ENCODE measurements at regions not wholly inside any gene's neighbourhood (a gene's known extent, or its start where the extent isn't known, plus 50 kb on each side); places are given as distances from the start of the nearest gene placed in this dataset.

- no peak overlapping the region for H3K27ac ChIP-seq (ENCODE audit: insufficient read depth in 1 of 2, low read depth in 1 of 2, low read length in 2 of 2, poor library complexity in 1 of 2, severe bottlenecking in 2 of 2)
- ChIA-PET CTCF (no interaction called here), POLR2A (no interaction called here)
- H3K4me1 ChIP-seq (ENCODE audit: control extremely low read depth in 1 of 4, control insufficient read depth in 4 of 4, insufficient read depth in 4 of 4, low read length in 3 of 4) = no peaks in the 10 kb centered on the region
- H3K4me3 ChIP-seq (ENCODE audit: control insufficient read depth in 1 of 7, extremely low read depth in 1 of 7, insufficient read depth in 4 of 7, low read depth in 2 of 7, low read length in 6 of 7) = no peak overlapping the region
- DNase-seq = no peak
- no peaks in the 10 kb centered on the region for H3K36me3 ChIP-seq (ENCODE audit: control insufficient read depth in 4 of 4, insufficient read depth in 4 of 4, low read length in 3 of 4)
- no peaks in the 10 kb centered on the region for H3K27me3 ChIP-seq (replicated peaks in 2 of 5; ENCODE audit: control insufficient read depth in 4 of 5, insufficient read depth in 5 of 5, low read length in 4 of 5)
- H3K9me3 ChIP-seq (ENCODE audit: control extremely low read depth in 1 of 5, control insufficient read depth in 4 of 5, insufficient read depth in 2 of 5, low read depth in 1 of 5, low read length in 4 of 5) = no peaks in the 10 kb centered on the region
These were observed 2169.2 kb downstream of the MRPL39 start for GRCh38 chr21:23438081-23438480.

GRCh38 chr21:23402929-23403520 is 2204.3 kb downstream of the MRPL39 start:
- no peaks in the 10 kb centered on the region for H3K4me1 ChIP-seq (ENCODE audit: control extremely low read depth in 1 of 4, control insufficient read depth in 4 of 4, insufficient read depth in 4 of 4, low read length in 3 of 4)
- H3K27ac ChIP-seq (ENCODE audit: insufficient read depth in 1 of 2, low read depth in 1 of 2, low read length in 2 of 2, poor library complexity in 1 of 2, severe bottlenecking in 2 of 2) = no peak overlapping the region
- no peaks in the 10 kb centered on the region for H3K9me3 ChIP-seq (ENCODE audit: control extremely low read depth in 1 of 5, control insufficient read depth in 4 of 5, insufficient read depth in 2 of 5, low read depth in 1 of 5, low read length in 4 of 5)
- H3K36me3 ChIP-seq (ENCODE audit: control insufficient read depth in 4 of 4, insufficient read depth in 4 of 4, low read length in 3 of 4) = no peaks in the 10 kb centered on the region
- no peak overlapping the region for H3K4me3 ChIP-seq (ENCODE audit: control insufficient read depth in 1 of 7, extremely low read depth in 1 of 7, insufficient read depth in 4 of 7, low read depth in 2 of 7, low read length in 6 of 7)
- H3K27me3 ChIP-seq (replicated peaks in 2 of 5; ENCODE audit: control insufficient read depth in 4 of 5, insufficient read depth in 5 of 5, low read length in 4 of 5) = no peaks in the 10 kb centered on the region
- ChIA-PET POLR2A (no interaction called here), CTCF (no interaction called here)
- WGBS (ENCODE audit: insufficient coverage) = no CpG with 5 or more reads among the region's 2 CpGs
- no peak for DNase-seq

GRCh38 chr21:23401278-23401677 is 2206.0 kb downstream of the MRPL39 start:
- CTCF ChIA-PET = no interaction called here
- no peak overlapping the region for H3K4me3 ChIP-seq (ENCODE audit: control insufficient read depth in 1 of 7, extremely low read depth in 1 of 7, insufficient read depth in 4 of 7, low read depth in 2 of 7, low read length in 6 of 7)
- no peaks in the 10 kb centered on the region for H3K36me3 ChIP-seq (ENCODE audit: control insufficient read depth in 4 of 4, insufficient read depth in 4 of 4, low read length in 3 of 4)
- DNase-seq = peak in 2 of 3 donors; percentile 13 to 23
- POLR2A ChIA-PET = no interaction called here
- H3K27me3 ChIP-seq (replicated peaks in 2 of 5; ENCODE audit: control insufficient read depth in 4 of 5, insufficient read depth in 5 of 5, low read length in 4 of 5) = no peaks in the 10 kb centered on the region
- no peaks in the 10 kb centered on the region for H3K4me1 ChIP-seq (ENCODE audit: control extremely low read depth in 1 of 4, control insufficient read depth in 4 of 4, insufficient read depth in 4 of 4, low read length in 3 of 4)
- no CpG with 5 or more reads among the region's 2 CpGs for WGBS (ENCODE audit: insufficient coverage)
- no peaks in the 10 kb centered on the region for H3K9me3 ChIP-seq (ENCODE audit: control extremely low read depth in 1 of 5, control insufficient read depth in 4 of 5, insufficient read depth in 2 of 5, low read depth in 1 of 5, low read length in 4 of 5)
- H3K27ac ChIP-seq (ENCODE audit: insufficient read depth in 1 of 2, low read depth in 1 of 2, low read length in 2 of 2, poor library complexity in 1 of 2, severe bottlenecking in 2 of 2) = no peak overlapping the region

GRCh38 chr21:23398726-23399125 is 2208.6 kb downstream of the MRPL39 start:
- no peak for DNase-seq
- WGBS (ENCODE audit: insufficient coverage) = 100% methylated on average over 1 of the region's 1 CpG
- H3K36me3 ChIP-seq (ENCODE audit: control insufficient read depth in 4 of 4, insufficient read depth in 4 of 4, low read length in 3 of 4) = no peaks in the 10 kb centered on the region
- H3K4me3 ChIP-seq (ENCODE audit: control insufficient read depth in 1 of 7, extremely low read depth in 1 of 7, insufficient read depth in 4 of 7, low read depth in 2 of 7, low read length in 6 of 7) = no peak overlapping the region
- CTCF ChIA-PET = no interaction called here
- H3K27me3 ChIP-seq (replicated peaks in 2 of 5; ENCODE audit: control insufficient read depth in 4 of 5, insufficient read depth in 5 of 5, low read length in 4 of 5) = no peaks in the 10 kb centered on the region
- H3K9me3 ChIP-seq (ENCODE audit: control extremely low read depth in 1 of 5, control insufficient read depth in 4 of 5, insufficient read depth in 2 of 5, low read depth in 1 of 5, low read length in 4 of 5) = no peaks in the 10 kb centered on the region
- no peaks in the 10 kb centered on the region for H3K4me1 ChIP-seq (ENCODE audit: control extremely low read depth in 1 of 4, control insufficient read depth in 4 of 4, insufficient read depth in 4 of 4, low read length in 3 of 4)
- POLR2A ChIA-PET = no interaction called here
- H3K27ac ChIP-seq (ENCODE audit: insufficient read depth in 1 of 2, low read depth in 1 of 2, low read length in 2 of 2, poor library complexity in 1 of 2, severe bottlenecking in 2 of 2) = no peak overlapping the region

- Histone ChIP-seq H3K4me1 (ENCODE audit: control extremely low read depth in 1 of 4, control insufficient read depth in 4 of 4, insufficient read depth in 4 of 4, low read length in 3 of 4) (no peaks in the 10 kb centered on the region), H3K27ac (ENCODE audit: insufficient read depth in 1 of 2, low read depth in 1 of 2, low read length in 2 of 2, poor library complexity in 1 of 2, severe bottlenecking in 2 of 2) (no peak overlapping the region), H3K27me3 (replicated peaks in 2 of 5; ENCODE audit: control insufficient read depth in 4 of 5, insufficient read depth in 5 of 5, low read length in 4 of 5) (no peaks in the 10 kb centered on the region), H3K36me3 (ENCODE audit: control insufficient read depth in 4 of 4, insufficient read depth in 4 of 4, low read length in 3 of 4) (no peaks in the 10 kb centered on the region), H3K9me3 (ENCODE audit: control extremely low read depth in 1 of 5, control insufficient read depth in 4 of 5, insufficient read depth in 2 of 5, low read depth in 1 of 5, low read length in 4 of 5) (no peaks in the 10 kb centered on the region), H3K4me3 (ENCODE audit: control insufficient read depth in 1 of 7, extremely low read depth in 1 of 7, insufficient read depth in 4 of 7, low read depth in 2 of 7, low read length in 6 of 7) (no peak overlapping the region)
- CTCF ChIA-PET = no interaction called here
- POLR2A ChIA-PET = no interaction called here
- no peak for DNase-seq
- no CpG with 5 or more reads among the region's 2 CpGs for WGBS (ENCODE audit: insufficient coverage)
These were observed 2212.8 kb downstream of the MRPL39 start for GRCh38 chr21:23394458-23394857.

- 42% methylated on average over 1 of the region's 4 CpGs for WGBS (ENCODE audit: insufficient coverage)
- POLR2A ChIA-PET = no interaction called here
- no peaks in the 10 kb centered on the region for H3K27me3 ChIP-seq (replicated peaks in 2 of 5; ENCODE audit: control insufficient read depth in 4 of 5, insufficient read depth in 5 of 5, low read length in 4 of 5)
- DNase-seq = no peak
- no peaks in the 10 kb centered on the region for H3K36me3 ChIP-seq (ENCODE audit: control insufficient read depth in 4 of 4, insufficient read depth in 4 of 4, low read length in 3 of 4)
- no peaks in the 10 kb centered on the region for H3K9me3 ChIP-seq (ENCODE audit: control extremely low read depth in 1 of 5, control insufficient read depth in 4 of 5, insufficient read depth in 2 of 5, low read depth in 1 of 5, low read length in 4 of 5)
- no peak overlapping the region for H3K4me3 ChIP-seq (ENCODE audit: control insufficient read depth in 1 of 7, extremely low read depth in 1 of 7, insufficient read depth in 4 of 7, low read depth in 2 of 7, low read length in 6 of 7)
- H3K27ac ChIP-seq (ENCODE audit: insufficient read depth in 1 of 2, low read depth in 1 of 2, low read length in 2 of 2, poor library complexity in 1 of 2, severe bottlenecking in 2 of 2) = no peak overlapping the region
- H3K4me1 ChIP-seq (ENCODE audit: control extremely low read depth in 1 of 4, control insufficient read depth in 4 of 4, insufficient read depth in 4 of 4, low read length in 3 of 4) = no peaks in the 10 kb centered on the region
- CTCF ChIA-PET = no interaction called here
These were observed 2222.6 kb downstream of the MRPL39 start for GRCh38 chr21:23384679-23385078.

GRCh38 chr21:23374155-23374554 is 2233.1 kb downstream of the MRPL39 start:
- no peaks in the 10 kb centered on the region for H3K9me3 ChIP-seq (ENCODE audit: control extremely low read depth in 1 of 5, control insufficient read depth in 4 of 5, insufficient read depth in 2 of 5, low read depth in 1 of 5, low read length in 4 of 5)
- H3K27me3 ChIP-seq (replicated peaks in 2 of 5; ENCODE audit: control insufficient read depth in 4 of 5, insufficient read depth in 5 of 5, low read length in 4 of 5) = no peaks in the 10 kb centered on the region
- no peak for DNase-seq
- H3K4me3 ChIP-seq (ENCODE audit: control insufficient read depth in 1 of 7, extremely low read depth in 1 of 7, insufficient read depth in 4 of 7, low read depth in 2 of 7, low read length in 6 of 7) = no peak overlapping the region
- WGBS (ENCODE audit: insufficient coverage) = 100% methylated on average over 3 of the region's 4 CpGs
- H3K27ac ChIP-seq (ENCODE audit: insufficient read depth in 1 of 2, low read depth in 1 of 2, low read length in 2 of 2, poor library complexity in 1 of 2, severe bottlenecking in 2 of 2) = no peak overlapping the region
- POLR2A ChIA-PET = no interaction called here
- H3K36me3 ChIP-seq (ENCODE audit: control insufficient read depth in 4 of 4, insufficient read depth in 4 of 4, low read length in 3 of 4) = no peaks in the 10 kb centered on the region
- H3K4me1 ChIP-seq (ENCODE audit: control extremely low read depth in 1 of 4, control insufficient read depth in 4 of 4, insufficient read depth in 4 of 4, low read length in 3 of 4) = no peaks in the 10 kb centered on the region
- CTCF ChIA-PET = no interaction called here
